ENCODE measurements at regions not wholly inside any gene's neighbourhood (a gene's known extent, or its start where the extent isn't known, plus 50 kb on each side); places are given as distances from the start of the nearest gene placed in this dataset.
"Not testable (repeated sequence)": the region's sequence is repeated elsewhere in the genome, so short reads cannot be mapped to it uniquely, and the experiment has no call there.

- TF ChIP-seq EZH2 (IDR thresholded peaks at IDR 0.05; ENCODE audit: insufficient read depth, low read length) (no peak), CTCF (IDR thresholded peaks at IDR 0.05; ENCODE audit: insufficient read depth, low read depth, low read length) (no peak)
- peaks cover 7% of the 10 kb centered on the region for H3K4me1 Mint-ChIP-seq (ENCODE audit: low read depth, unreplicated experiment)
- Histone ChIP-seq H3K4me2 (ENCODE audit: low read length) (no peak overlapping the region), H3K9me3 (ENCODE audit: insufficient read depth, low read depth, low read length) (no peaks in the 10 kb centered on the region), H4K20me1 (ENCODE audit: insufficient read depth, low read length) (no peaks in the 10 kb centered on the region), H3K27ac (ENCODE audit: low read depth, low read length) (no peak overlapping the region), H3K9ac (ENCODE audit: low read length) (no peak overlapping the region), H3K4me1 (ENCODE audit: insufficient read depth, low read length) (no peaks in the 10 kb centered on the region), H2AFZ (ENCODE audit: low read depth, low read length) (no peak overlapping the region), H3K4me3 (ENCODE audit: insufficient read depth, low read depth, low read length) (no peak overlapping the region), H3K79me2 (ENCODE audit: insufficient read depth, low read length) (no peaks in the 10 kb centered on the region), H3K36me3 (ENCODE audit: insufficient read depth, low read length) (no peaks in the 10 kb centered on the region), H3K27me3 (ENCODE audit: insufficient read depth, low read length) (peaks cover 11% of the 10 kb centered on the region)
- H3K4me3 Mint-ChIP-seq (ENCODE audit: unreplicated experiment) = no peak overlapping the region
- H3K27ac Mint-ChIP-seq (ENCODE audit: unreplicated experiment) = no peak overlapping the region
- no peak for FAIRE-seq
- no peaks in the 10 kb centered on the region for H3K9me3 Mint-ChIP-seq (ENCODE audit: unreplicated experiment)
- DNase-seq (ENCODE audit: low read depth) = no peak
- no peaks in the 10 kb centered on the region for H3K36me3 Mint-ChIP-seq (ENCODE audit: low read depth, unreplicated experiment)
- peaks cover 24% of the 10 kb centered on the region for H3K27me3 Mint-ChIP-seq (ENCODE audit: low read depth, unreplicated experiment)
Measured at GRCh38 chr7:148500978-148501377, 89.6 kb upstream of the C7orf33 start.

DNA sequence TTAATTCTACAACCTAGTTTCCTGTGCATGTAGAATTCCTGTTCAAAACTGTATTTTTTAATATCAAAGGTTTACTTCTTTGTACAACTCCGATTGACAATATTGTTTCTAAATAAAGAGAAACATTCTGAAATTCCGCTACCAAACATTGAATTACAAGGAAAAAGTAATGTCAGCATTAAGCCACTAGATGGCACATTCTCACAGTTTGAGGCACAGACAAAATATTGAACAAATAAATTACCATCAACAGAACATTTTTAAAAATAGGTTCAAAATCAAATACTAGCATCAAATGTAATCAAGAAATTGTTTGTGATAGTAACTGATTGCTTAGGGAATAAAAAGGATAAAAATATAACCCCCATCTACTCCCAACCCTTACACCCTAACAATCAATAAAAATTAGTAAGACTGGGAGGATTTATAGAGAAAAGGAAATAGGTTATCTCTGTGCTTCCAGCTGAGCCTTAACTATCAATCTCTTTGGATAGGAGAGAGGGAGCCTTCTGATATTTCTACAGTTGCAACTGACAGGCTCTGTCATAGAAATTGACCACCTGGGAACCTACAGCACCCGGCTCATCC lies 86.6 kb upstream of the C7orf33 start:
- peaks cover 24% of the 10 kb centered on the region for H3K27me3 Mint-ChIP-seq (ENCODE audit: low read depth, unreplicated experiment)
- no peaks in the 10 kb centered on the region for H3K36me3 Mint-ChIP-seq (ENCODE audit: low read depth, unreplicated experiment)
- H2AFZ ChIP-seq (ENCODE audit: low read depth, low read length) = no peak overlapping the region
- no peak overlapping the region for H3K4me3 ChIP-seq (ENCODE audit: insufficient read depth, low read depth, low read length)
- no peaks in the 10 kb centered on the region for H3K9me3 Mint-ChIP-seq (ENCODE audit: unreplicated experiment)
- H3K4me2 ChIP-seq (ENCODE audit: low read length) = no peak overlapping the region
- no peaks in the 10 kb centered on the region for H3K36me3 ChIP-seq (ENCODE audit: insufficient read depth, low read length)
- H3K27ac ChIP-seq (ENCODE audit: low read depth, low read length) = no peak overlapping the region
- FAIRE-seq = no peak
- no peaks in the 10 kb centered on the region for H3K79me2 ChIP-seq (ENCODE audit: insufficient read depth, low read length)
- peaks cover 11% of the 10 kb centered on the region for H3K27me3 ChIP-seq (ENCODE audit: insufficient read depth, low read length)
- no peak overlapping the region for H3K4me3 Mint-ChIP-seq (ENCODE audit: unreplicated experiment)
- peaks cover 10% of the 10 kb centered on the region for H3K4me1 Mint-ChIP-seq (ENCODE audit: low read depth, unreplicated experiment)
- H3K4me1 ChIP-seq (ENCODE audit: insufficient read depth, low read length) = no peaks in the 10 kb centered on the region
- H3K9me3 ChIP-seq (ENCODE audit: insufficient read depth, low read depth, low read length) = no peaks in the 10 kb centered on the region
- H3K9ac ChIP-seq (ENCODE audit: low read length) = no peak overlapping the region
- H4K20me1 ChIP-seq (ENCODE audit: insufficient read depth, low read length) = no peaks in the 10 kb centered on the region
- TF ChIP-seq CTCF (IDR thresholded peaks at IDR 0.05; ENCODE audit: insufficient read depth, low read depth, low read length) (peak; percentile 81), EZH2 (IDR thresholded peaks at IDR 0.05; ENCODE audit: insufficient read depth, low read length) (no peak)
- no peak overlapping the region for H3K27ac Mint-ChIP-seq (ENCODE audit: unreplicated experiment)
- peak; percentile 12 for DNase-seq (ENCODE audit: low read depth)

GRCh38 chr7:148505645-148506375 lies 84.8 kb upstream of the C7orf33 start:
- Histone ChIP-seq H3K36me3 (ENCODE audit: insufficient read depth, low read length) (no peaks in the 10 kb centered on the region), H3K9ac (ENCODE audit: low read length) (no peak overlapping the region), H3K27ac (ENCODE audit: low read depth, low read length) (no peak overlapping the region), H3K27me3 (ENCODE audit: insufficient read depth, low read length) (peaks cover 6% of the 10 kb centered on the region), H3K9me3 (ENCODE audit: insufficient read depth, low read depth, low read length) (no peaks in the 10 kb centered on the region), H3K79me2 (ENCODE audit: insufficient read depth, low read length) (no peaks in the 10 kb centered on the region), H4K20me1 (ENCODE audit: insufficient read depth, low read length) (no peaks in the 10 kb centered on the region), H3K4me1 (ENCODE audit: insufficient read depth, low read length) (no peaks in the 10 kb centered on the region), H3K4me2 (ENCODE audit: low read length) (no peak overlapping the region), H3K4me3 (ENCODE audit: insufficient read depth, low read depth, low read length) (no peak overlapping the region), H2AFZ (ENCODE audit: low read depth, low read length) (no peak overlapping the region)
- Mint-ChIP-seq H3K4me3 (ENCODE audit: unreplicated experiment) (peak overlapping the region; percentile 29), H3K4me1 (ENCODE audit: low read depth, unreplicated experiment) (peaks cover 10% of the 10 kb centered on the region), H3K36me3 (ENCODE audit: low read depth, unreplicated experiment) (no peaks in the 10 kb centered on the region), H3K27me3 (ENCODE audit: low read depth, unreplicated experiment) (peaks cover 18% of the 10 kb centered on the region), H3K27ac (ENCODE audit: unreplicated experiment) (no peak overlapping the region), H3K9me3 (ENCODE audit: unreplicated experiment) (no peaks in the 10 kb centered on the region)
- no peak for FAIRE-seq
- DNase-seq (ENCODE audit: low read depth) = no peak
- no peak for TF ChIP-seq EZH2 (IDR thresholded peaks at IDR 0.05; ENCODE audit: insufficient read depth, low read length)
- no peak for TF ChIP-seq CTCF (IDR thresholded peaks at IDR 0.05; ENCODE audit: insufficient read depth, low read depth, low read length)

DNA sequence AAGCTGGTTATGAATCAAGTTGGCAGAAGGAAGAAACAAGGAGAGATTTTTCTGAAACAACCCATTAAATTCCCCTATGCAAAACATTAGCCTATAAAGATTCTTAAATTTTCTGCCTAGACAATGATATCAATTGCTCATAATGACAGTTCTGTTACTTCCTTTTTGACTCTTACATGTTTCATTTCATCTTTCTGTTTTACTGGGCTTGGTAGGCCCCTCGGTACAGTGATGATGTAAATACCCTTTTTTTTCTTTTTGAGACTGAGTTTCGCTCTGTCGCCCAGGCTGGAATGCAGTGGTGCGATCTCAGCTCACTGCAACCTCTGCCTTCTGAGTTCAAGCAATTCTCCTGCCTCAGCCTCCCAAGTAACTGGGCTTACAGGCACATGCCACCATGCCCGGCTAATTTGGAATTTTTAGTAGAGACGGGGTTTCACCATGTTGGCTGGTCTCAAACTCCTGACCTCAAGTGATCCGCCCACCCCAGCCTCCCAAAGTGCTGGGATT lies 83.4 kb upstream of the C7orf33 start:
- H3K9me3 ChIP-seq (ENCODE audit: insufficient read depth, low read depth, low read length); H3K9ac ChIP-seq (ENCODE audit: low read length); FAIRE-seq; H3K4me3 ChIP-seq (ENCODE audit: insufficient read depth, low read depth, low read length); H3K79me2 ChIP-seq (ENCODE audit: insufficient read depth, low read length); H4K20me1 ChIP-seq (ENCODE audit: insufficient read depth, low read length); H3K36me3 ChIP-seq (ENCODE audit: insufficient read depth, low read length); H3K4me3 Mint-ChIP-seq (ENCODE audit: unreplicated experiment); H2AFZ ChIP-seq (ENCODE audit: low read depth, low read length); H3K27ac Mint-ChIP-seq (ENCODE audit: unreplicated experiment); H3K27me3 Mint-ChIP-seq (ENCODE audit: low read depth, unreplicated experiment); H3K27me3 ChIP-seq (ENCODE audit: insufficient read depth, low read length); H3K36me3 Mint-ChIP-seq (ENCODE audit: low read depth, unreplicated experiment); H3K4me1 Mint-ChIP-seq (ENCODE audit: low read depth, unreplicated experiment); H3K27ac ChIP-seq (ENCODE audit: low read depth, low read length); H3K4me1 ChIP-seq (ENCODE audit: insufficient read depth, low read length); DNase-seq (ENCODE audit: low read depth); H3K9me3 Mint-ChIP-seq (ENCODE audit: unreplicated experiment); H3K4me2 ChIP-seq (ENCODE audit: low read length): not testable (repeated sequence)

All from astrocyte (in vitro differentiated cells and primary cell).